Common myeloid progenitor, CD34-positive (primary cell): ENCODE measurements at regions not wholly inside any gene's neighbourhood (a gene's known extent, or its start where the extent isn't known, plus 50 kb on each side); places are given as distances from the start of the nearest gene placed in this dataset.

Experiments used
- CTCF ChIA-PET: fragments of 350-600 bp; sonication (Branson Sonifier 250); formaldehyde crosslinking; loops from one replicate; lab custom pipeline; 2021; ENCODE audit warnings: antibody characterized with exemption; lab: Charles Lee
- POLR2A ChIA-PET: fragments of 350-600 bp; sonication (Branson Sonifier 250); formaldehyde crosslinking; loops from one replicate; lab custom pipeline; 2021; ENCODE audit warnings: antibody characterized with exemption; lab: Charles Lee
- DNase-seq, 3 donors: peaks; one replicate each; pipeline versions ENCODE4 v3.0.0 to v3.0.0-alpha.2; 2013
- H3K27ac ChIP-seq, 2 experiments: 1 replicate in 1 of 2; 2 replicates in 1 of 2; pipeline ENCODE4 v1.7.0; 2013; ENCODE audit warnings: inconsistent platforms in 2 of 2, low read length in 2 of 2, mild to moderate bottlenecking in 2 of 2, low read depth in 1 of 2, moderate library complexity in 1 of 2; ENCODE audit not compliant: severe bottlenecking in 2 of 2, insufficient read depth in 1 of 2, poor library complexity in 1 of 2
- H3K27me3 ChIP-seq, 5 experiments: replicated peaks in 2 of 5; 1 replicate in 3 of 5; 2 replicates in 2 of 5; pipeline versions ENCODE4 v1.6.1 to v1.7.0; 2013; ENCODE audit warnings: low read length in 4 of 5, mild to moderate bottlenecking in 2 of 5, moderate library complexity in 2 of 5, inconsistent platforms in 1 of 5; ENCODE audit not compliant: insufficient read depth in 5 of 5, control insufficient read depth in 4 of 5
- H3K36me3 ChIP-seq, 4 experiments: 1 replicate in 2 of 4; 2 replicates in 2 of 4; pipeline versions ENCODE4 v1.6.1 to v1.7.0; 2013; ENCODE audit warnings: low read length in 3 of 4, control low read depth in 1 of 4, mild to moderate bottlenecking in 1 of 4; ENCODE audit not compliant: control insufficient read depth in 4 of 4, insufficient read depth in 4 of 4
- H3K4me1 ChIP-seq, 4 experiments: 1 replicate in 3 of 4; 2 replicates in 1 of 4; pipeline versions ENCODE4 v1.6.1 to v1.7.1; 2013; ENCODE audit warnings: low read length in 3 of 4, mild to moderate bottlenecking in 3 of 4, control low read depth in 1 of 4, inconsistent platforms in 1 of 4, moderate library complexity in 1 of 4; ENCODE audit not compliant: control insufficient read depth in 4 of 4, insufficient read depth in 4 of 4; ENCODE audit errors: control extremely low read depth in 1 of 4
- H3K4me3 ChIP-seq, 7 experiments: 1 replicate in 4 of 7; 2 replicates in 3 of 7; pipeline versions ENCODE4 v1.5.1 to v1.7.0; 2013; ENCODE audit warnings: mild to moderate bottlenecking in 7 of 7, low read length in 6 of 7, moderate library complexity in 6 of 7, inconsistent platforms in 2 of 7, low read depth in 2 of 7, control low read depth in 1 of 7; ENCODE audit not compliant: insufficient read depth in 4 of 7, control insufficient read depth in 1 of 7; ENCODE audit errors: extremely low read depth in 1 of 7
- H3K9me3 ChIP-seq, 5 experiments: 1 replicate in 4 of 5; 2 replicates in 1 of 5; pipeline versions ENCODE4 v1.6.1 to v1.7.1; 2013; ENCODE audit warnings: low read length in 4 of 5, mild to moderate bottlenecking in 2 of 5, inconsistent platforms in 1 of 5, low read depth in 1 of 5, moderate library complexity in 1 of 5; ENCODE audit not compliant: control insufficient read depth in 4 of 5, insufficient read depth in 2 of 5; ENCODE audit errors: control extremely low read depth in 1 of 5
- WGBS: methylation state at CpG from one replicate; pipeline ENCODE4 v1.1.5; 2013; ENCODE audit not compliant: insufficient coverage; 5-methylcytosine and 5-hydroxymethylcytosine counted together

DNA sequence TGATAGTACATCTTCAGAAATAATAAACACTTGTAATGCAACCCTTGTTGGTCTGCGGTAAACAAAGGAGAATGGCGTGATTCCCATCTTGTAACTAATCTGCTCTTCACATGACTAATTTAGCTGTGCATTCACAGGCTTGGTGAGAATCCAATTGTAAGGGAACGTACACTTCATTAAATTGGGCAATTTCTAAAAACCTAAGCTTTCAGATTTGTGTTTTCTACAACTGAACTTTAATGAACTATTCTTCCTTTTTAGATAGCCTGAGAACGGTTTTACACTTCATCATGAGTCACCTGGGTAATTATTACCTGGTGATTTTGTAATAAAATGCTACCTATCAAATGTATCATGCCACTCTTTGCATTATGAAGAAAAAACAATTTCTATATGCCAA, 306.9 kb downstream of the KLF5 start:
- Histone ChIP-seq H3K36me3 (no peaks in the 10 kb centered on the region), H3K27me3 (no peaks in the 10 kb centered on the region), H3K9me3 (peaks cover 0 to 2% (median 0%) of the 10 kb centered on the region in 5 experiments), H3K27ac (no peak overlapping the region), H3K4me1 (no peaks in the 10 kb centered on the region), H3K4me3 (no peak overlapping the region)
- ChIA-PET CTCF (no interaction called here), POLR2A (no interaction called here)
- no peak for DNase-seq
- 100% methylated on average over 3 of the region's 4 CpGs for WGBS

DNA sequence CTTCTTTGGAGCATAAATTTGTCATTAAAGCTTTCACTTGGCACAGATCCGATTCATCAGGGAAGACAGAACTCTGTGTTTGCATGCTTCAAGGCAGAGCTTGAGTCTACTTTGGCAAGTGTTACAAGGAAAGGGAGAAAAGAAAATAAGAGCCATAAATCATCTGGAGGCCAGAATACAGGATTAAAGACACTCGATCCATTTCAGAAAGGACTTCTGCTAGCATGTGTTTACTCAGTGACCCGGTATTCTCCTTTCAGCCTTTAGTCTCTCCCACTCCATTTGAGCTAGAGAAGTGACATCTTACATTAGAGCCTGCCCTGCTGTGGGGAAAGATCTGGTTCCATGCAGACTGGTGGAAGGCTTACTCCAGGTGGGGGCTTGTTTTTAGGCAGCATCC, 306.4 kb downstream of the KLF5 start:
- H3K4me3 ChIP-seq = no peak overlapping the region
- POLR2A ChIA-PET = no interaction called here
- no peak overlapping the region for H3K27ac ChIP-seq
- H3K4me1 ChIP-seq = no peaks in the 10 kb centered on the region
- H3K36me3 ChIP-seq = no peaks in the 10 kb centered on the region
- WGBS = 94% methylated on average over 2 of the region's 3 CpGs
- H3K9me3 ChIP-seq = peaks cover 0 to 2% (median 0%) of the 10 kb centered on the region in 5 experiments
- DNase-seq = no peak
- H3K27me3 ChIP-seq = no peaks in the 10 kb centered on the region
- CTCF ChIA-PET = no interaction called here

DNA sequence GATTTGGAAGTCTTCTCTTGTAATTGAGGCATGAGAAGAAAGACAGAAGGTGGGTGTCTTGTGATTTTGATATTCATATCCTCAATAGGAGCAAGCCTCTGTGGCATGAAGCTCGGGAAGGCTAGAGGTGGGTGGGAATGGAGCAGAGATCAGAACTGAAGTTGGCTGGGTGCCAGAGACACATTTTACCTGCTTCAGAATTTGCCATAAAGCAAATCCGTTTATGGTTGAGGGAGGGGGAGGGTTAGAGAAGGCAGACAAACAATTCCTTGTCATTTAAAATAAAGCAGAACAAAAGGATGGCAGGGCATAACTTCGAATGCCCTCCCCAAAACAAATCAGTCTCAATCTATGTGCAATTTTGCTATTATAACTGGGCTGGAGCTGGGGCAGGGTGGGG, 305.9 kb downstream of the KLF5 start:
- POLR2A ChIA-PET = no interaction called here
- Histone ChIP-seq H3K9me3 (peaks cover 0 to 2% (median 0%) of the 10 kb centered on the region in 5 experiments), H3K27ac (no peak overlapping the region), H3K4me1 (no peaks in the 10 kb centered on the region), H3K27me3 (no peaks in the 10 kb centered on the region), H3K36me3 (no peaks in the 10 kb centered on the region), H3K4me3 (no peak overlapping the region)
- CTCF ChIA-PET = no interaction called here
- no peak for DNase-seq
- 100% methylated on average over 1 of the region's 3 CpGs for WGBS

DNA sequence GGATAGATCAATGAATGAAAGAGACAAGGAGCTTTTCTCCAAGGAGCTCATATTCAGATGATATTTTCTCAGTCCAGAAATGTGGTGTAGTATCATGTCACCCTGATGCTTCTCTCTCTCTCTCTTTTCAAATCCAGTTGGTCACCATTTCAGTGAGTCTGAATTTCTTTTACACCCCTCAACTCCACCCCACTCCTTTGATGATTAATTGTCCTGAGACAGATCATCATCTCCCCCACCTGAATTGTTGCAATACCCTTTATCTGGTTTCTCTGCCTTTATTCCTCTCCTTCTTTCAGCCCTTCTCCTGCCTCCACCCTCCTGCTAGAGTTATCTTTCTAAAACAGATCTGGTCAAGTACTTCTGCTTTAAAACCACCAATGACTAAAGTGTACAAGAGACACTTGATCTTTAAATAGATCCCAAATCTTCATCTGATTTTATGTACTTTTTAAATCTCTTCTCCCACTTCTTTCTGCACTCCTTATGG, 299.8 kb downstream of the KLF5 start:
- no peaks in the 10 kb centered on the region for H3K36me3 ChIP-seq
- no peak overlapping the region for H3K27ac ChIP-seq
- ChIA-PET POLR2A (no interaction called here), CTCF (interaction anchor here (0.9 kb wide), 1 partner anchor 10 kb away, joined by 4 read pairs; no protein-coding TSS in a partner anchor)
- H3K4me3 ChIP-seq = no peak overlapping the region
- peaks cover 0 to 4% (median 0%) of the 10 kb centered on the region in 4 experiments for H3K4me1 ChIP-seq
- no peaks in the 10 kb centered on the region for H3K9me3 ChIP-seq
- no peaks in the 10 kb centered on the region for H3K27me3 ChIP-seq
- DNase-seq = peak in 2 of 3 donors; percentile 46 to 64

DNA sequence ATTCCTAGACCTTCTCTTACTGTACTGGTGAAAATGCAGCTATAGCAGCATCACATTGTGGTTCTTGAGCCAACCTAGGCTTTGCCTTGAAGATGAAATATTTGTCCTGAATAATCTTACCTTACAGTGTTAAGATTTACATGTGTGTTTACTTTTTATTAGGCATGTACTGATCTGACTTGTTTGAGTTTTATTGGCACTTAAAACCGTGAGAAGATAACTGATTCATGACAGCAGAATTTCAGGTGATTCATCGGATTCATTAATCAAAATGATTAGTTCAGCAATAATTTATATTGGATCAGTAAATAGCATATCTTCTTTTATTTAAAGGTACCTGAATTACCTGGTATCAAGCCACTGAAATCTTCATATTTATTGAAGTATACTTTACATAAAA, 296.3 kb downstream of the KLF5 start:
- no peak for DNase-seq
- Histone ChIP-seq H3K36me3 (no peaks in the 10 kb centered on the region), H3K27ac (no peak overlapping the region), H3K27me3 (no peaks in the 10 kb centered on the region), H3K4me3 (no peak overlapping the region), H3K4me1 (peaks cover 0 to 4% (median 0%) of the 10 kb centered on the region in 4 experiments), H3K9me3 (no peaks in the 10 kb centered on the region)
- CTCF ChIA-PET = no interaction called here
- POLR2A ChIA-PET = no interaction called here
- no CpG with 5 or more reads among the region's 2 CpGs for WGBS

DNA sequence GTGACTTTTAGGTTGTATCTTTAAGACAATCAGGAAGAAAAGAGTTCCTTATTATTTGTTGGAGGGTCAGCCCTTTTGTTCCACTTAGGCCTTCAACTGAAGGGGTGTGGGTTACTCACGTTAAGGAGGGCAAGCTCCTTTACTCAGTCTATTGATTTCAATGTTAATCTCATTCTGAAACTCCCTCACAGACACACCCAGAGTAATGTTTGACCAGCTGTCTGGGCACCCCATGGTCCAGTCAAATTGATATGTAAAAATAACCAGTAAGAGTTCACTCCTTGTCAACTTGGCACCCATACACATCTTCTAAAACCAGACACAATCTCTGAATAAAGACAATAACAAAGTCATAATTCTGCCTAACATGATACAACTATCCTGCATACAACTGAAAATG, 292.9 kb downstream of the KLF5 start:
- WGBS = 86% methylated on average over 1 of the region's 1 CpG
- POLR2A ChIA-PET = no interaction called here
- no peaks in the 10 kb centered on the region for H3K27me3 ChIP-seq

DNA sequence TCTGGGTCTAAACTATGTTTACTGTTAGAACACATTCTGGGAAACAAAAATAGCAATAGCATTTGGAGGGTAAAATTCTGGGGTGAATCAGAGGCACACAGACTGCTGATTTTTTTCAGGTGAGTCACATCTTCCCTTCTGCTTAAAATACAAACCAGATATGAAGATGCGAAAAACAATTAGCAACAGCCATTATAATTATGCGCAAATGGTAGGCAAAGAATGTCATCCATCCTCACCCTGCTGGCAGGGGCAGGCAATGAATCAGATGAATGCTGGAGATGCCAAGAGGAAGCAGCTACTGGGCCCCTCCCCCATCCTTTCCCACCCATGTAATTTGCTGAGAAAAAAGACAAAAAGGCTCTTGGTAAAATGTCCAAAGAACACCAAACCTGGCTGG, 282.9 kb downstream of the KLF5 start:
- no peaks in the 10 kb centered on the region for H3K4me1 ChIP-seq
- H3K36me3 ChIP-seq = no peaks in the 10 kb centered on the region
- WGBS = 100% methylated on average over 1 of the region's 2 CpGs
- ChIA-PET POLR2A (no interaction called here), CTCF (no interaction called here)
- H3K27me3 ChIP-seq = no peaks in the 10 kb centered on the region
- H3K4me3 ChIP-seq = no peak overlapping the region
- no peak overlapping the region for H3K27ac ChIP-seq
- DNase-seq = no peak
- H3K9me3 ChIP-seq = peaks cover 0 to 4% (median 0%) of the 10 kb centered on the region in 5 experiments

More for the DNA sequence above, 292.9 kb downstream of the KLF5 start:
- DNase-seq = no peak
- Histone ChIP-seq H3K4me1 (no peaks in the 10 kb centered on the region), H3K36me3 (no peaks in the 10 kb centered on the region), H3K9me3 (no peaks in the 10 kb centered on the region), H3K4me3 (no peak overlapping the region), H3K27ac (no peak overlapping the region)
- CTCF ChIA-PET = no interaction called here
